ENCODE measurements at regions not wholly inside any gene's neighbourhood (a gene's known extent, or its start where the extent isn't known, plus 50 kb on each side); places are given as distances from the start of the nearest gene placed in this dataset.

GRCh38 chr16:86281421-86281820, 228.9 kb upstream of the FOXF1 start:
- no peak for TF ChIP-seq CTCF (IDR thresholded peaks at IDR 0.05; ENCODE audit: low read depth, low read length, missing control alignments)
- DNase-seq (ENCODE audit: low read depth), result no peak
- no peak overlapping the region for H3K4me3 ChIP-seq (ENCODE audit: low read depth, low read length)

- DNase-seq (ENCODE audit: low read depth), result no peak
Measured at GRCh38 chr16:86283944-86284343, 226.4 kb upstream of the FOXF1 start.

GRCh38 chr16:86285421-86285820, 224.9 kb upstream of the FOXF1 start:
- H3K4me3 ChIP-seq (ENCODE audit: low read depth, low read length), result no peak overlapping the region
- no peak for DNase-seq (ENCODE audit: low read depth)
- TF ChIP-seq CTCF (IDR thresholded peaks at IDR 0.05; ENCODE audit: low read depth, low read length, missing control alignments), result no peak

More at GRCh38 chr16:86283944-86284343, 226.4 kb upstream of the FOXF1 start:
- no peak overlapping the region for H3K4me3 ChIP-seq (ENCODE audit: low read depth, low read length)
- no peak for TF ChIP-seq CTCF (IDR thresholded peaks at IDR 0.05; ENCODE audit: low read depth, low read length, missing control alignments)

GRCh38 chr16:86285938-86286921, 224.1 kb upstream of the FOXF1 start:
- no peak for TF ChIP-seq CTCF (IDR thresholded peaks at IDR 0.05; ENCODE audit: low read depth, low read length, missing control alignments)
- H3K4me3 ChIP-seq (ENCODE audit: low read depth, low read length), result no peak overlapping the region
- DNase-seq (ENCODE audit: low read depth), result no peak

- no peak overlapping the region for H3K4me3 ChIP-seq (ENCODE audit: low read depth, low read length)
- no peak for DNase-seq (ENCODE audit: low read depth)
- TF ChIP-seq CTCF (IDR thresholded peaks at IDR 0.05; ENCODE audit: low read depth, low read length, missing control alignments), result no peak
Measured at GRCh38 chr16:86286991-86287663, 223.2 kb upstream of the FOXF1 start.

- no peak overlapping the region for H3K4me3 ChIP-seq (ENCODE audit: low read depth, low read length)
- no peak for TF ChIP-seq CTCF (IDR thresholded peaks at IDR 0.05; ENCODE audit: low read depth, low read length, missing control alignments)
- DNase-seq (ENCODE audit: low read depth), result no peak
Measured at GRCh38 chr16:86287664-86288201, 222.6 kb upstream of the FOXF1 start.

Measured in GM12864 (cell line).